IMR-90 (cell line): ENCODE measurements at regions not wholly inside any gene's neighbourhood (a gene's known extent, or its start where the extent isn't known, plus 50 kb on each side); places are given as distances from the start of the nearest gene placed in this dataset.

ENCODE experiments used
- ATAC-seq: fragments of 200-7000 bp; cut with Tn5 transposase; 2 replicates; pipeline ENCODE4 v1.9.1; 2020; ENCODE audit warnings: low read depth, mild to moderate bottlenecking, moderate library complexity
- BruUV-seq: library from RNA; stranded (reverse); fragments of 400-500 nt; replicated peaks from 2 replicates; lab custom pipeline; 2021; lab: Mats Ljungman, UMichigan
- CTCF ChIA-PET: fragments of 300-600 bp; formaldehyde crosslinking; extraction: SDS; loops from one replicate; lab custom pipeline; 2021; ENCODE audit warnings: antibody characterized with exemption; lab: Yijun Ruan, JAX
- POLR2A ChIA-PET: fragments of 300-600 bp; sonication (Branson Sonifier 250); formaldehyde crosslinking; loops from one replicate; lab custom pipeline; 2022; ENCODE audit warnings: antibody characterized with exemption; ENCODE audit not compliant: unreplicated experiment; lab: Charles Lee
- DNase-seq: peaks from one replicate; pipeline ENCODE4 v3.0.0; 2013
- H2AFZ ChIP-seq: replicated peaks from 2 replicates; pipeline ENCODE3; 2013; ENCODE audit warnings: low read length, mild to moderate bottlenecking; ENCODE audit not compliant: poor library complexity
- H2AK5ac ChIP-seq: 2 replicates; pipeline ENCODE4 v1.6.1; 2013; ENCODE audit warnings: low read depth, low read length, inconsistent platforms
- H2AK9ac ChIP-seq: replicated peaks from 2 replicates; pipeline ENCODE3; 2013; ENCODE audit warnings: mild to moderate bottlenecking, low read depth, low read length, moderate library complexity; ENCODE audit not compliant: poor library complexity
- H2BK120ac ChIP-seq: 2 replicates; pipeline ENCODE4 v1.6.1; 2013; ENCODE audit warnings: low read depth, low read length, inconsistent platforms
- H2BK15ac ChIP-seq: 3 replicates; pipeline ENCODE4 v1.6.1; 2013; ENCODE audit warnings: low read depth, low read length, inconsistent platforms
- H2BK20ac ChIP-seq: 2 replicates; pipeline ENCODE4 v1.6.1; 2013; ENCODE audit warnings: low read depth, mild to moderate bottlenecking, inconsistent platforms, low read length, moderate library complexity
- H2BK5ac ChIP-seq: 2 replicates; pipeline ENCODE4 v1.6.1; 2013; ENCODE audit warnings: mild to moderate bottlenecking, low read depth, low read length, inconsistent platforms; ENCODE audit not compliant: poor library complexity, severe bottlenecking
- H3K14ac ChIP-seq: replicated peaks from 2 replicates; pipeline ENCODE4 v1.6.1; 2013; ENCODE audit warnings: low read depth, low read length, inconsistent platforms
- H3K18ac ChIP-seq: 2 replicates; pipeline ENCODE4 v1.6.1; 2013; ENCODE audit warnings: low read depth, low read length, control low read depth
- H3K23ac ChIP-seq: 2 replicates; pipeline ENCODE4 v1.6.1; 2013; ENCODE audit warnings: low read depth, low read length, inconsistent platforms
- H3K27ac ChIP-seq: 2 replicates; pipeline ENCODE4 v1.5.1; 2013; ENCODE audit warnings: mild to moderate bottlenecking, control low read depth, low read length; ENCODE audit not compliant: insufficient read depth
- H3K27me3 ChIP-seq: 2 replicates; pipeline ENCODE4 v1.6.1; 2013; ENCODE audit warnings: low read length; ENCODE audit not compliant: control insufficient read depth, insufficient read depth
- H3K36me3 ChIP-seq: 2 replicates; pipeline ENCODE4 v1.6.1; 2013; ENCODE audit warnings: low read length, mixed read lengths; ENCODE audit not compliant: control insufficient read depth, insufficient read depth
- H3K4ac ChIP-seq: 2 replicates; pipeline ENCODE4 v1.6.1; 2013; ENCODE audit warnings: low read depth, low read length, inconsistent platforms
- H3K4me1 ChIP-seq: 2 replicates; pipeline ENCODE4 v1.6.1; 2013; ENCODE audit warnings: low read length, mixed read lengths; ENCODE audit not compliant: control insufficient read depth, insufficient read depth
- H3K4me2 ChIP-seq: 2 replicates; pipeline ENCODE4 v1.6.1; 2013; ENCODE audit warnings: low read depth, mild to moderate bottlenecking, control low read depth, low read length, moderate library complexity
- H3K4me3 ChIP-seq: 2 replicates; pipeline ENCODE4 v1.5.1; 2013; ENCODE audit warnings: low read depth, mild to moderate bottlenecking, control low read depth, low read length, moderate library complexity; ENCODE audit not compliant: insufficient read depth
- H3K56ac ChIP-seq: 2 replicates; pipeline ENCODE4 v1.6.1; 2013; ENCODE audit warnings: low read length, inconsistent platforms; ENCODE audit not compliant: insufficient read depth; ENCODE audit errors: extremely low read depth
- H3K79me1 ChIP-seq, 2 experiments: 2 replicates each; pipeline ENCODE4 v1.6.1; 2013; ENCODE audit warnings: low read length in 2 of 2, inconsistent platforms in 1 of 2, low read depth in 1 of 2
- H3K9ac ChIP-seq: 2 replicates; pipeline ENCODE4 v1.6.1; 2013; ENCODE audit warnings: low read depth, low read length, control low read depth
- H3K9me1 ChIP-seq: 2 replicates; pipeline ENCODE4 v1.6.1; 2013; ENCODE audit warnings: low read length, inconsistent platforms; ENCODE audit not compliant: insufficient read depth
- H3K9me3 ChIP-seq: 2 replicates; pipeline ENCODE4 v1.6.1; 2013; ENCODE audit warnings: low read length; ENCODE audit not compliant: control insufficient read depth, insufficient read depth
- H4K20me1 ChIP-seq: 2 replicates; pipeline ENCODE4 v1.6.1; 2013; ENCODE audit warnings: low read length, inconsistent platforms; ENCODE audit not compliant: insufficient read depth
- H4K5ac ChIP-seq: 2 replicates; pipeline ENCODE4 v1.6.1; 2013; ENCODE audit warnings: mild to moderate bottlenecking, low read depth, low read length, control low read depth
- H4K8ac ChIP-seq, 2 experiments: 2 replicates each; pipeline ENCODE4 v1.6.1; 2013; ENCODE audit warnings: low read depth in 2 of 2, low read length in 2 of 2, control low read depth in 1 of 2, inconsistent platforms in 1 of 2
- H4K91ac ChIP-seq: 2 replicates; pipeline ENCODE4 v1.6.1; 2013; ENCODE audit warnings: low read depth, low read length, inconsistent platforms; ENCODE audit not compliant: insufficient read depth
- BHLHE40 ChIP-seq: fragments of 150-350 bp; IDR thresholded peaks from 2 replicates; pipeline ENCODE4 v1.6.1; 2016; ENCODE audit warnings: mild to moderate bottlenecking, low read depth, low read length
- CEBPB ChIP-seq: IDR thresholded peaks from 2 replicates; pipeline ENCODE4 v1.6.1; 2012; ENCODE audit warnings: low read depth, low read length, improper control_type of control experiment
- CHD1 ChIP-seq: IDR thresholded peaks from 2 replicates; pipeline ENCODE4 v1.6.1; 2012; ENCODE audit warnings: low read depth, low read length, improper control_type of control experiment
- CTCF ChIP-seq: conservative IDR thresholded peaks from 2 replicates; pipeline ENCODE4 v1.5.1; 2012; ENCODE audit warnings: mild to moderate bottlenecking, low read depth, low read length, improper control_type of control experiment
- ELK1 ChIP-seq: fragments of 150-350 bp; IDR thresholded peaks from 2 replicates; pipeline ENCODE4 v1.6.1; 2016; ENCODE audit warnings: low read depth, mild to moderate bottlenecking, low read length, moderate library complexity, borderline replicate concordance
- FOS ChIP-seq: fragments of 150-350 bp; IDR thresholded peaks from 2 replicates; pipeline ENCODE4 v1.6.1; 2016; ENCODE audit warnings: low read depth, low read length
- MAFK ChIP-seq: IDR thresholded peaks from 2 replicates; pipeline ENCODE4 v1.6.1; 2012; ENCODE audit warnings: low read depth, low read length, improper control_type of control experiment
- MAZ ChIP-seq: IDR thresholded peaks from 2 replicates; pipeline ENCODE4 v1.6.1; 2012; ENCODE audit warnings: low read depth, mild to moderate bottlenecking, low read length, improper control_type of control experiment, moderate library complexity, borderline replicate concordance
- MXI1 ChIP-seq: IDR thresholded peaks from 2 replicates; pipeline ENCODE4 v1.6.1; 2012; ENCODE audit warnings: low read depth, mild to moderate bottlenecking, low read length, moderate library complexity, borderline replicate concordance
- NFE2L2 ChIP-seq: fragments of 150-350 bp; IDR thresholded peaks from 2 replicates; pipeline ENCODE4 v1.6.1; 2016; ENCODE audit warnings: low read depth, mild to moderate bottlenecking, low read length
- POLR2A ChIP-seq: IDR thresholded peaks from 2 replicates; pipeline ENCODE4 v1.6.1; 2012; ENCODE audit warnings: mild to moderate bottlenecking, low read depth, low read length
- RAD21 ChIP-seq: IDR thresholded peaks from 2 replicates; pipeline ENCODE4 v1.6.1; 2012; ENCODE audit warnings: low read length, improper control_type of control experiment
- RCOR1 ChIP-seq: IDR thresholded peaks from 2 replicates; pipeline ENCODE4 v1.6.1; 2012; ENCODE audit warnings: mild to moderate bottlenecking, low read length, improper control_type of control experiment; ENCODE audit not compliant: insufficient replicate concordance
- RFX5 ChIP-seq: IDR thresholded peaks from 2 replicates; pipeline ENCODE4 v1.8.0; 2012; ENCODE audit warnings: low read depth, mild to moderate bottlenecking, low read length, moderate library complexity
- SMC3 ChIP-seq: fragments of 150-350 bp; IDR thresholded peaks from 2 replicates; pipeline ENCODE4 v1.6.1; 2016; ENCODE audit warnings: low read depth, mild to moderate bottlenecking, antibody characterized with exemption, low read length, moderate library complexity
- USF2 ChIP-seq: fragments of 150-350 bp; IDR thresholded peaks from 2 replicates; pipeline ENCODE4 v1.6.1; 2017; ENCODE audit warnings: mild to moderate bottlenecking, antibody characterized with exemption, low read length, low read depth
- WGBS, 2 experiments: methylation state at CpG; one replicate each; pipeline versions ENCODE4 v1.1.5 to v1.1.7; 2013; ENCODE audit warnings: missing lambda C conversion rate in 2 of 2; ENCODE audit not compliant: insufficient read length in 1 of 2; ENCODE audit errors: extremely low coverage in 2 of 2; 5-methylcytosine and 5-hydroxymethylcytosine counted together
- dilution Hi-C: fragments of 300-500 bp; cut with HindIII; formaldehyde crosslinking; loops from one replicate; pipeline ENCODE4 v1.14.3; 2018; ENCODE audit warnings: low sequenced_read_pairs; ENCODE audit not compliant: unreplicated experiment
- in situ Hi-C: fragments of 300-500 bp; cut with MboI; formaldehyde crosslinking; loops from 3 replicates; pipeline ENCODE4 v1.14.3; 2019; ENCODE audit warnings: low sequenced_read_pairs, inconsistent platforms, mixed read lengths
- intact Hi-C: fragments of 100-400 bp; cut with micrococcal nuclease; formaldehyde crosslinking; loops from 2 replicates; pipeline ENCODE4 v1.10.0; 2022

GRCh38 chr1:79655876-79656275 is 649.3 kb upstream of the ADGRL4 start:
- TF ChIP-seq MAFK (no peak), RAD21 (no peak), CHD1 (no peak), MAZ (no peak), RCOR1 (no peak), BHLHE40 (no peak), NFE2L2 (no peak), POLR2A (no peak), SMC3 (no peak), RFX5 (no peak), FOS (no peak), CTCF (no peak), CEBPB (no peak), MXI1 (no peak), ELK1 (no peak), USF2 (no peak)
- no peak for DNase-seq
- H3K23ac ChIP-seq = no peak overlapping the region
- no peaks in the 10 kb centered on the region for H3K27me3 ChIP-seq
- no peaks in the 10 kb centered on the region for H3K9me3 ChIP-seq
- no peak for ATAC-seq
- no peak overlapping the region for H3K56ac ChIP-seq
- H3K18ac ChIP-seq = no peak overlapping the region
- H3K4me2 ChIP-seq = no peak overlapping the region
- WGBS, 2 experiments = no CpG with 5 or more reads among the region's 2 CpGs
- no peak overlapping the region for H2BK20ac ChIP-seq
- H2BK120ac ChIP-seq = no peak overlapping the region
- H3K27ac ChIP-seq = no peak overlapping the region
- no peak overlapping the region for H2AK9ac ChIP-seq
- no peak overlapping the region for H2BK5ac ChIP-seq
- no peak overlapping the region for H2AK5ac ChIP-seq
- no peaks in the 10 kb centered on the region for H3K4me1 ChIP-seq
- dilution Hi-C loops (no loop called here), intact Hi-C loops (loop anchor here (1.0 kb wide), 1 partner anchor 8 kb away; no protein-coding TSS in a partner anchor), in situ Hi-C loops (no loop called here)
- no peak overlapping the region for H4K91ac ChIP-seq
- no peak overlapping the region for H2AFZ ChIP-seq
- no peak overlapping the region for H2BK15ac ChIP-seq
- H3K4ac ChIP-seq = no peak overlapping the region
- no peak overlapping the region for H3K9ac ChIP-seq
- no peaks in the 10 kb centered on the region for H4K20me1 ChIP-seq
- no peaks in the 10 kb centered on the region for H3K36me3 ChIP-seq
- H3K9me1 ChIP-seq = no peaks in the 10 kb centered on the region
- no peak overlapping the region for H3K4me3 ChIP-seq
- ChIA-PET CTCF (interaction anchor here (0.7 kb wide), 1 partner anchor 92 kb away, joined by 4 read pairs; no protein-coding TSS in a partner anchor), POLR2A (no interaction called here)
- H3K79me1 ChIP-seq = no peaks in the 10 kb centered on the region
- no peak overlapping the region for H4K8ac ChIP-seq
- BruUV-seq = no TSS peak
- no peak overlapping the region for H3K14ac ChIP-seq
- no peak overlapping the region for H4K5ac ChIP-seq
